Kidney capillary endothelial cell (primary cell): ENCODE measurements at regions not wholly inside any gene's neighbourhood (a gene's known extent, or its start where the extent isn't known, plus 50 kb on each side); places are given as distances from the start of the nearest gene placed in this dataset.
"Not testable (repeated sequence)": the region's sequence is repeated elsewhere in the genome, so short reads cannot be mapped to it uniquely, and the experiment has no call there.

Source experiments
- DNase-seq: peaks from one replicate; pipeline ENCODE4 v3.0.0-alpha.2; 2018; ENCODE audit warnings: low spot score

DNA sequence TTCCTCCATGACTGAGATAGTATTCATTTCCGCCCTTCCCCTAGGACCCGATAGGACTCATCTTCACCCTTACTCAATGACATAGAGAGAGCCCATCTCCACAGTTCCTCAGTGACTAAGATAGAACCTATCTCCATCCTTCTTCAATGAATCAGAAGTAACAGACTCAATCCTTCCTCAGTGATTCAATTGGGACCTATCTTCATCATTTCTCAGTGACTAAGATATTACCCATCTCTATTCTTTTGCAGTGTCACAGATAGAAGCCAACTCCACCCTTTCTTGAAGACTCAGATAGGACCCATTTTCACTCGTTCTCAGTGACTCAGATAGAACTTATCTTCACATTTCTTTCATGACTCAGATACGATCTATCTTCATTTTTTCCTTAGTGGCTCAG lies 164.6 kb downstream of the FBXO4 start:
- no peak for DNase-seq

DNA sequence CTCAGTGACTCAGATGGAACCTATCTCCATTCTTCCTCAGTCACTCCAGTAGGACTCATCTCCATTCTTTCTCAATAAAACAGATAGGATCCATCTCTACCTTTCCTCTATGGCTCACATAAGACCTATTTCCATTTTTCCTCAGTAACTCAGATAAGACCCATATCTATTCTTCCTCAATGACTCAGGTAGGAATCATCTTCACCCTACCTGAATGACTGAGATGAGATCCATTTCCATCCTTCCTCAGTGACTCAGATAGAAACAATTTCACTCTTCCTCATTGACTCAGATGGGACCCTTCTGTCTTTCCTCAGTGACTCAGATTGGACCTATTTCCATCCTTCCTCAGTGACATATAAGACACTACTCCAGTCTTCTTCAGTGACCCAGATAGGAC lies 165.1 kb downstream of the FBXO4 start:
- DNase-seq, result no peak

DNA sequence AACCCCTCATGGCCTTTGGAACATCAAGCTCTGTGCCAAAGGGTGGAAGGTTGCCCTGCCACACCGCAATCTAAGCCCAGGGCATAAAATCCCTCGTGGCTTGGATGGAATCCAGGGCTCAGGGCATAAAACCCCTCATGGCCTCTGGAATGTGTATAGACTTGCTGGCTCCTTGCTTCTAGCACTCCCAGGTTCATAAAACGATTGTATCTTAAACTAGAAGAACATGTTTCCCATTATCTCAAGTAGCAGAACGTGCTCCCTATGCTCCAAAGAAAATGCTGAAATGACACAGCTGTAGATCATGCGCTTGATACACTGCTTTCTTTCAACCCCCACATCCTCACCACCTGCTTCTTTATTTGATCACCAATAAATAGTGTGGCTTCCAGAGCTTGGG lies 174.8 kb downstream of the FBXO4 start:
- DNase-seq, result not testable (repeated sequence)

DNA sequence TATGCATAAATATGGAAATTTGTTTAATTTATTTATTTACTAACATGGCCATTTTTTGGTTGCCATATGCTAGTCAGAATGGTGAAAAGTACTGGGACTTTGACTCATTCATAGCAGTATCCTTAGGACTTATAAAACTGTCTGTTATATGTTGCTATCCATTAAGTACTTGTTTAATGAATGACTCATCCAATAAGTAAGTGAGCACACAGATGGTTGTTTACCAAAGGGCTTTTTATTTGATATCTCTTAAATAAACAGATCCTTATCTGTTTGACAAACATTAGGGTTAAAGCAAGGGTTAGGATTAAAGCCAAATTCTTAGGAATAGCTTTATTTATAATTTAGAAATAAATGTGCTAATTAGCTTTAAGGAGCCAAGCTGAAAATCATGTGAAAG lies 183.4 kb downstream of the FBXO4 start:
- no peak for DNase-seq

DNA sequence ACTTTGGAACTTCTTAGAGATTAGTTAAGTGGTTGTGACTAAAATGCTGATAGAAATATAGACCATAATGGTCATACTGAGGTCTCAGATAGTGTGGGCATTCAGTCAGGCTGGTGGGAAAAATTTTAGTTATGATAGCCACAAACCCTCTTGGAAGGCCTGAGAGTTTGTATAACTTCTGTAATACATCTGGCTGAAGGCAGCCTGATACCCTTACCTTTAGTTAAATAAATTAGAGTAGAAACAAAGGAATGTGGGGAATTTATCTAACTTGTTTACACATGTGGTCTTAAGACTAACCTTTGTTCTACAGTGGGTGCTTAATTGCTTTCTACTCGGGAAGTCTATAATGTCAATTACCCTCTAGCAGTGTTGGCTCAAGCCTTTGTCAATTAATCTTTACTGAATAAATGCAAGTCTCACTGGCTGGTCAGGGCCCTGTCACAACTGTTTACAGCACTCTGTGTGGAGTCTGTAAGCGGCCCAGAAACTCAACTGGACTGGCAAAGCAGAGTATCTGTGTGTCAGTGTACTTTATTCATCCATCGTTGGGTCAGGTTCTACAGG lies 184.0 kb downstream of the FBXO4 start:
- DNase-seq, result no peak

DNA sequence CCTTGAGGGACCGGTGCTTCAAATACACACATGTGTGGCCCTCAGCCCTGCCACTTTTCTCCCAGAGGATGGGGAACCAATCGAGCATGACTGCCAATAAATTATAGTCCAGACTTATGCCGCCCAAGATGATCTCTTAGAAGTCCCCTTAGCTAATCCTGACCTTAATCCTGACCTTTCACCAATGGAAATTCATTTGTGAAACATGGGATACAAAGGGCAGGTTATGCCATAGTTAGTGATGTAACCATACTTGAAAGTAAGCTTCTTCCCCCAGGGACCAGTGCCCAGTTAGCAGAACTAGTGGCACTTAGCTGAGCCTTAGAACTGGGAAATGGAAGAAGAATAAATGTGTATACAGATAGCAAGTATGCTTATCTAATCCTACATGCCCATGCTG lies 190.6 kb downstream of the FBXO4 start:
- not testable (repeated sequence) for DNase-seq

DNA sequence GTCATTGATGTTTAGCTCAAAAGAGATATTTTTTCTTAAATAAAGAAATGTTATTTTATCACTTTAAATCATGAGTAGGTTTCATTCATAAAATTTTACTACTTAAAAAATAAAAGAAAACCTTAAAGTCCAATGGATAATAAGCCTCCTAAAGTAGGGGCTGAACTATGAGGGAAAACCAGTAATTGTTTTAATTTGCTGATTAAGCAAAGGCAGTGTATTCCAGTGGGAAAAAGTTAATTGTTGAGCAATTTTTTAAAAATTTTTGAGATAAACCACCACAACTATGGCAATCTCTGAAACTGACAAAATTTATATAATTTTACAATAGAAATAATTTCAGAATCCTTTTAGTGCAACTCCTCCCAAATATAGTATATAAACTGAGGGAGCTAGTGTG lies 195.0 kb downstream of the FBXO4 start:
- no peak for DNase-seq

DNA sequence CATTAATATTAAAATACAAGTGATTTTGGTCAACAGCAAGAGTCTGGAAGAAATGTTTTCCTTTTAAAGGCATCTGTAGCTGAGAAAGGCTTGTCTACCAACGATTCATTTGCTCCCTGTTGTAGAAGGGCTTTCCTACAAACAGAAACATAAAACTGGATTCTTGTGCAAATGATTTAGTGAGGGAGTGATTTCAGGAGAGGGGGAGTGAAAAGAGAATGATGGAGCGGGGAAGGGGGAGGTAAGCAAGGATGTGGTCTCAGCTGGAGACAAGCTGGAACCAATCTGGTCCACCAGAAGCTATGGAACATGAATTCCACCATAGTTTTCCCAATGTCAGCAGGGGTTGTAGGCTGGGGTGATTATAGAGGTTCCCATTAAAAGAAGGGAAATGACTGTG lies 196.3 kb downstream of the FBXO4 start:
- no peak for DNase-seq

DNA sequence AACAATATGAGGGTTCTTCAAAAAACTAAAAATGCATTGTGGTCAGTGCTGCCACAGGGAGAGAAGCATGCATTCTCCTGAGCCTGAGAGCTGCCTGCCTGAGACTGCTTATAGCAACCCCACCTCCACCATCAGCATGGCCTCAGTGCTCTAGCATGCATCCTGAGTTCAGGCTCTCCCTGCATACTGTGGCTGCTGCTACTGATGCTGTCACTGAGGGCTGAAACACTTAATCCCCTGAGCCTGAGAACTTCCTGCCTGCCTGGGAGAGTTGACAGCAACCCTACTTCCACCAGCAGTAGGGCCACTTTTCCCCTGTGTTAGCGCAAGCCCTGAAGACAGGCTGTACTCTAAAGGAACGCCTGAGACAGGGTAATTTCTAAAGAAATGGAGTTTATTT lies 206.0 kb downstream of the FBXO4 start:
- no peak for DNase-seq

DNA sequence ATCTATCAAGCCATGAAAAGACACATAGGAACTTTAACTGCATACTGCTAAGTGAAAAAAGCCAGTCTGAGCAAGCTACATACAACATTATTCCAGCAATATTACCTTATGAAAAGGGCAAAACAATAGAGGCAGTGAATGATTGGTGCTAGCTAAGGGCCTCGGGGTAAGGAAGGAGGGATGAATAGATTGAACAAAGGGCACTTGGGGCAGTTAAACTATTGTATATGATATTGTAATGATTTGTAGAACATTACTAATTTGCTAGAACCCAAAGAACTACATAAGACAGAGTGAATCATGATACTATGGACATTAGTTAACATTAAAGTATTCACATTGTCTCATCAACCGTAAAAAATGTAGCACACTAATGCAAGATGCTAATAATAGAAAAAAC lies 218.3 kb downstream of the FBXO4 start:
- no peak for DNase-seq

DNA sequence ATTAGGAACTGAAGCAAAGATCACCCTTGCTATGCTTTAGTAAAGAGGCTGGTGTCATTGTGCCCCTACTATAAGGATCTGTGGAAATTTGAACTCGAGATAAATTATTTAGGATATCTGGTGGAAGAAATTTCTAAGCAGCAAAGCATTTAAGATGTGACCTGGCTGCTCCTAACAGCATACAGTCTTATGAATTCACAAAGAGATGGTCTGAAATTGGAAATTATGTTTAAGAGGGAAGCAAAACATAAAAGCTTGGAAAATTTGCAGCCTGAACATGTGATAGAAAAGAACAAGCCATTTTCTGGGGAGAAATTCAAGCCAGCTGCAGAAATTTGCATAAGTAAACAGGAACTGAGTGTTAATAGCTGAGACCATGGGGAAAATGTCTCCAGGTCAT lies 223.7 kb downstream of the FBXO4 start:
- DNase-seq, result no peak

DNA sequence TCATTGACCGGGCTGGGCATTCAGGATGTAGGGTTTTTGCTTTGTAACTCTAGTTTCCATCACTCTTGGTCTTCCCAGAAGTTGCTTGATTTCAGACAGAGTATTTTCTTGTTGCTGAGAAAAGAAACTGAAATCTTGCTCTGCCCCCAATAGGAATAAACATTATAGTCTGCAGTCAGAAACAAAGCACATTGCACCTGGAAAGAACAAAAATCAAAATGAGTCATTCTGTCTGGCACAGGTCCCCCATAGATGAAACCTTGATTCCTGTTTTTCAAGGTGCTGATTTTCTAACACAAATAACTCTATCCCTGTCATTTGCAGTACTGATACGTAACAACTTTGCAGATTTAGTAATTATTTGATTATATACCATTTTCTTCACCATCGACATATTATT lies 232.1 kb downstream of the FBXO4 start:
- DNase-seq, result no peak

DNA sequence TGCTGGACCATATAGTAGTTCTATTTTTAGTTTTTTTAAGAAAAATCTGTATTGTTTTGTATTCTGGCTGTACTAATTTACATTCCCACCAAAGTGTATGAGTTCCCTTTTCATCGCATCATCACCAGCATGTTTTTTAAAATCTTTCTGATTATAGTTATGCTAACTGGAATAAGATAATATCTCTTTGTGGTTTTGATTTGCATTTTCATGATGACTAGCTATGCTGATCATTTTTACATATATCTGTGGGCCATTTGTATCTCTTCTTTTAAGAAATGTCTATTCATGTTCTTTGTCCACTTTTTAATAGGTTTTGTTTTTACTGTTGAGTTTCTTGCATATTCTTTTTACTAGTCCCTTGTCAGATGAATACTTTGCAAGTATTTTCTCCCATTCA lies 238.0 kb downstream of the FBXO4 start:
- DNase-seq, result no peak

DNA sequence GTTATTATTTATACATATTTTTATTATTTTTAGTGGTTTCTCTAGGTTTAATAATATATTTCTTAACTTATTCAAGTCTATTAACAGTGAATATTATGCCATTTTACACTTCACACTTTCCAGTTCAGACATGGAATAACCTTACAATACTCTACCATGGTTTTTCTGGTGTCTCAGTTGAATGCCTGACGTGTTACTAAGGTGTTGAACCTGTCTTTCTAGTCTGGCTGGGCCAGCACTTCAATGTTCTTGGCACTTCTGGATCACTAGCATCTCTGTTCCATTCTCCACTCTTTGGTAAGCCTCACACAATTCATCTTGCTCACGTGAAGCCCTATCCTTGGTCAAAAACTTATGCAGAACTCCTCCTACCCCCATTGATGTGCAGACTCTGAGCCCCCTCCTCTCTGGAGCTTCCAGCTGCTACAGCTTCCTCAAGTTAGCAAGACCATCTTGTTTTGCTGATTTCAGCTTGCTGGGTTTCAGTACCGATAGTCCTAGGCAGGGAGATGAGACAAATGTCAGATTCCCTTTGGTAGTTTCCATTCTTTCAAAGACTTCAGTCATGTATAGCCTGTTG lies 243.1 kb downstream of the FBXO4 start:
- DNase-seq, result no peak

DNA sequence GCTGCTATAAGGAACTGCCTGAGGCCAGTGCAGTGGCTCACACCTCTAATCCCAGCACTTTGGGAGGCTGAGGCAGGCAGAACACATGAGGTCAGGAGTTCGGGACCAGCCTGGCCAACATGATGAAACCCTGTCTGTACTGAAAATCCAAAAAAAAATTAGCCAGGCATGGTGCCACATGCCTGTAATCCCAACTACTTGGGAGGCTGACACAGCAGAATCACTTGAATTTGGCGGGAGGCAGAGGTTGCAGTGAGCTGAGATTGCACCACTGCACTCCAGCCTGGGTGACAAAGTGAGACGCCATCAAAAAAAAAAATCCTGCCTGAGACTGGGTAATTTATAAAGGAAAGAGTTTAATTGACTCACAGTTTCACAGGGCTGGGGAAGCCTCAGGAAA lies 247.1 kb upstream of the GHR start:
- DNase-seq, result not testable (repeated sequence)

DNA sequence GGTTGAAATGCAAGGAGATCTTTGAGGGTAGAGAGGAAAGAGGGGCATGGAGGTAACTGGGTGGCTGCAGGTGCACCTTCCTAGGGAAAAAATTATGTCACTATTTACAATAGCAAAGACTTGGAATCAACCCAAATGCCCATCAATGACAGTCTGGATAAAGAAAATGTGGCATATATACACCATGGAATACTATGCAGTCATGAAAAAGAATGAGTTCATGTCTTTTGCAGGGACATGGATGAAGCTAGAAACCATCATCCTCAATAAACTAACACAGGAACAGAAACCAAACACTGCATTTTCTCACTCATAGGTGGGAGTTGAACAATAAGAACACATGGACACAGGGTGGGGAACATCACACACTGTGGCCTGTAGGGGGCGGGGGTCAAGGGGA lies 243.4 kb upstream of the GHR start:
- DNase-seq, result not testable (repeated sequence)

DNA sequence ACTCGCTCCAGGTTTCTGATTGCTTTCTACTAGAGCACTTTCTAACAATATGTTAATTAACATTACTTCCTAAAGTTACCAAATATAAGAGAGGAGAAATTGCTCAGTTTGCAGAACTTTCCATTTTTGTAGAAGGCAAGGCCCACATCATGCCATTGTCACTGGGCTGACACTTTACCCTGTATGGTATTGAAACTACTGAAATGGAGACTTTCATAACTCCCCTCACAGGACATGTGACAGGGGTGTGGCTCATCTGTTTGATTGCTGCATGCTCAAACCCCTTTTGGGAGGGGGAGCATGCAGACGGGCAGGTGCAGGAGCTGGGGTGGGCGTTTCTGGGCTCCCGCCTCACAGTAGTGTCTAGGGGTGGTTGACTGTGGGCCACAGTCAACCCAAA lies 206.3 kb upstream of the GHR start:
- DNase-seq, result no peak

DNA sequence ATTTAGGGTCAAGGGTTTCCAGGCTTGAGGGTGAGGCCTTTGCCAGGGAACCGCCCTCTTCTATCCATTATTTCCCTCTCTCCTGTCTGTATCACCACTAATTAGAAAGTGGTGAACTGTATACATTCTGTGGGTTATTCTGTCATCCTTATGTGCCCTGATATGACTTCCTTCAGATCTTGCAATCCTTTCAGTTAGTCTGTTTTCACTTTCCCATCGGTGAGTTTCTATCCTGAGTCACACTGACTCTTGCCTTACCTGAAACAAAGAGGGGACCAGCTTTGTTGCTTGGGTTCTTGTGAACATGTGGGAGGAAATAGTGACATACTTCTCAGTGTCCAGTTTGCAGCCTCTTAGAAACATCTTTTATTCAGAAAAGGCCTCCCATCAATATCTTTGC lies 205.4 kb upstream of the GHR start:
- no peak for DNase-seq

DNA sequence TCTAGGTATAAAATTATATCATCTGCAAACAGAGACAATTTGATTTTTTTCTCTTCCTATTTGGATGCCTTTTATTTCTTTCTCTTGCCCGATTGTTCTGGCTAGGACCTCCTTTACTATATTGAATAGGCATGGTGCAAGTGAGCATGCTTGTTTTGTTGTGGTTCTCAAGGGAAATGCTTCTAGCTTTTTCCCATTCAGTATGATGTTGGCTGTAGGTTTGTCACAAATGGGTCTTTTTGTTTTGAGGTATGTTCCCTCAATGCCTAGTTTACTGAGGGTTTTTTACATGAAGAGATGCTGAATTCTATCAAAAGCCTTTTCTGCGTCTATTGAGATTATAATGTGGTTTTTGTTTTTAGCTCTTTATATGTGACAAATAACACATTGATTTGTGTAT lies 198.2 kb upstream of the GHR start:
- DNase-seq, result no peak

DNA sequence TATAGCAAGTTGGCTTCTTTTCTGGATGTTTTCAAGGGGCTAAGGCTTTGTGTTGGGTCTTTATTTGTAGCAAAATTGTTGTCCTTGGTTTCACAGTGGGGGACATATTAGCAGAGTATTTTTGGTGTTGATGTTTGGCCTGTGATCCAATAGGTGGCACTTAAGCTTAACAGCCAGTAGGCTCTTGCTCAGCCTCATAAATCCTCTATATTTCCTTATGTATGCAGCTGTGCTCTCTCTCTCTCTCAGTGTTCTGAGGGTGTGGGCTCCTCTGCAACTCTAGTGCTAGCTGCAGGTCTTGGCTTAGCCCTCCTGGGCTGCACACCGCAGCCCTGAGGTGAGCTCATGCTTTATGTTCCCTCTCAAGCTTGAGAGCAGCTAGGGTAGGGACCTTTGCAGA lies 195.0 kb upstream of the GHR start:
- DNase-seq, result no peak

DNA sequence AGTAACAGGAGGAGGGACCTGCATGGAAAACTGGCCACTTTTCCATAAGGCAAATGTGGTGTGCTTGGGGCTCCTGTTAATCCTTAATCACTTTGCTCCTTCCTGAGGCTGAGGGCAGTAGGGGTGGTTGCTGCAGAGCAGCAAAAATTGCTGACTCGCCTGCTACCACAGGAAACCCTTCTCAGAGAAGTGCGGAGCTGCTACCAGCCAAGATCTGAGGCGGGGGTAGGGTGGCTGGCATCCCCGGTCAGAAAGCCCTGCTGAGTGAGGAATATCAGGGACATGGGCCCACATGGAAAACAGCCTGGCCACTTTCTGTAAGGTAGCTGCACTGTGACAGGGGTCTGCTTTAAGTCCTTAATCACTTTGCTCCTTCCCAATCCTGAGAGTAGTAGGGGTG lies 192.4 kb upstream of the GHR start:
- DNase-seq, result no peak

DNA sequence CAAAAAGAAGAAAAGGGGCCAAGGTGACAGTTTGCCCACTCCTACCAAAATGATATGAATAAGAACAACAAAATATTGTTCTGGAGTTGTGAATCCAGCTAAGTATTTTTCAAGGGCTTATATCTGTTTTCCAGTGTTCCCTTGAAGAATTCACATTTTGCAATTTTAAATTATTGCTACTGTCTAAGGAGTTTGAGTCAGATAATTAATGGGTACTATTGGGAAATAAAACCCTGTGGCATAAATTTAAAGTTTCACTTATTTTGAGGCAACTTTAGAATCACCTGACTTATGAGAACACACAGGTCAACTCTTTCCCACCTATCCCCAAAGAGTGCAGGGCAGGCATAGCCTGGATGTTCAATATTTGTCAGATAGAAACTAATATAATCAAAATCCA lies 188.0 kb upstream of the GHR start:
- DNase-seq, result no peak

DNA sequence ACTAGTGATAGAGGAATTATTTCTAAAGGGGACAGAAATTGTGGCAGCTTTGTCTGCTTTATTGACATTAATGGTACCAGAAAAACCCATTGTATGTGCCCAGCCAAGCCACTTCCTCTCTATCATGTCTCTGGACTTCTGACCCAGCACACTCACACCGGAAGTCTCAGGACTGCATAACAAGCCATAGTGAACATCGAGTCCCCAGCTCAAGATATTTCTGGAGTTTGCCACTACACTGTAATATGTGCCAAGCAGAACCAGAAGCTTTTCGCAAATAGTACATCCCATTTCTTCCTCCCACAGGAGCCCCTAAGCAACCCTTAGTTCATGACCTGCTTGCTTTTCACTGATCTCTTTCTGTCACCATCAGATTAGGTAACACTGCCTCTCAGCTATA lies 187.4 kb upstream of the GHR start:
- no peak for DNase-seq

DNA sequence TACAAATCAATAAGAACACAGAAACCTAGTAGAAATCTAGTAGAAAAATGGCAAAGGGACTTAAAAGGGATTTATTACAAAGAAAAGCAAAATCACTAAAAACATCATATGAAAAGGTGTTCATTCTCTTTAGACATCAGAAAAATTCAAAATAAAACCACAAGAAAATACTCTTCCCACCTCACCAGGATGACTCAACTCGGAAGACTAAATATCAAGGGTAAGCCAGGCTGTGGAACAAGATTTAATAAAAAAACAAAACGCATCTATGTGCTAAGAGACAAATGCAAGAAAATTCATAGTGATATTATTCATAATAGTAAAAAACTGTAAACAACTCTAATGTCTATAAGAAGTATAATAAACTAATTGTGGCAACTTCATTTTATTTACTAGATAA lies 181.6 kb upstream of the GHR start:
- no peak for DNase-seq

DNA sequence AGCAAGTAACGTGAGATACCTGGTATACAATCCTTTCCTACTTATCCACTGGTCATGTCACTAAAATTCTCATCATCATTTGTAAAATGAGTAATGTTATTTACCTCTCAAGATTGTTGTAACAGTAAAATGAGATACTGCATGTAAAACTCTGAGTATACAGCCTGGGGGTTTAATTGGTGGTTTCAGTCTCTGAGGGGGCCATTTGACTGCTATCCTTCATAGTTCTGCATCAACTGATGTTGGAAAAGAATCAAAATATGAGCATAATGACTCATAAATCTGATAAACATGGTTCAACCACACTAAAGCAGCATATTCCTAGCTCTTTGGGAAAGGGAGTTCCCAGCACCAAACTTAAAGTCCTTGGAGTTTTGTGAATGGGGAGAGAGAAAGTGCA lies 181.0 kb upstream of the GHR start:
- DNase-seq, result no peak
